IMR-90 (cell line): ENCODE measurements at regions not wholly inside any gene's neighbourhood (a gene's known extent, or its start where the extent isn't known, plus 50 kb on each side); places are given as distances from the start of the nearest gene placed in this dataset.

Experiments
- ATAC-seq: fragments of 200-7000 bp; cut with Tn5 transposase; 2 replicates; pipeline ENCODE4 v1.9.1; 2020; ENCODE audit warnings: low read depth, mild to moderate bottlenecking, moderate library complexity
- BruUV-seq: library from RNA; stranded (reverse); fragments of 400-500 nt; replicated peaks from 2 replicates; lab custom pipeline; 2021; lab: Mats Ljungman, UMichigan
- CTCF ChIA-PET: fragments of 300-600 bp; formaldehyde crosslinking; extraction: SDS; loops from one replicate; lab custom pipeline; 2021; ENCODE audit warnings: antibody characterized with exemption; lab: Yijun Ruan, JAX
- POLR2A ChIA-PET: fragments of 300-600 bp; sonication (Branson Sonifier 250); formaldehyde crosslinking; loops from one replicate; lab custom pipeline; 2022; ENCODE audit warnings: antibody characterized with exemption; ENCODE audit not compliant: unreplicated experiment; lab: Charles Lee
- DNase-seq: peaks from one replicate; pipeline ENCODE4 v3.0.0; 2013
- H2AFZ ChIP-seq: replicated peaks from 2 replicates; pipeline ENCODE3; 2013; ENCODE audit warnings: low read length, mild to moderate bottlenecking; ENCODE audit not compliant: poor library complexity
- H2AK5ac ChIP-seq: 2 replicates; pipeline ENCODE4 v1.6.1; 2013; ENCODE audit warnings: low read depth, low read length, inconsistent platforms
- H2AK9ac ChIP-seq: replicated peaks from 2 replicates; pipeline ENCODE3; 2013; ENCODE audit warnings: mild to moderate bottlenecking, low read depth, low read length, moderate library complexity; ENCODE audit not compliant: poor library complexity
- H2BK120ac ChIP-seq: 2 replicates; pipeline ENCODE4 v1.6.1; 2013; ENCODE audit warnings: low read depth, low read length, inconsistent platforms
- H2BK15ac ChIP-seq: 3 replicates; pipeline ENCODE4 v1.6.1; 2013; ENCODE audit warnings: low read depth, low read length, inconsistent platforms
- H2BK20ac ChIP-seq: 2 replicates; pipeline ENCODE4 v1.6.1; 2013; ENCODE audit warnings: low read depth, mild to moderate bottlenecking, inconsistent platforms, low read length, moderate library complexity
- H2BK5ac ChIP-seq: 2 replicates; pipeline ENCODE4 v1.6.1; 2013; ENCODE audit warnings: mild to moderate bottlenecking, low read depth, low read length, inconsistent platforms; ENCODE audit not compliant: poor library complexity, severe bottlenecking
- H3K14ac ChIP-seq: replicated peaks from 2 replicates; pipeline ENCODE4 v1.6.1; 2013; ENCODE audit warnings: low read depth, low read length, inconsistent platforms
- H3K18ac ChIP-seq: 2 replicates; pipeline ENCODE4 v1.6.1; 2013; ENCODE audit warnings: low read depth, low read length, control low read depth
- H3K23ac ChIP-seq: 2 replicates; pipeline ENCODE4 v1.6.1; 2013; ENCODE audit warnings: low read depth, low read length, inconsistent platforms
- H3K27ac ChIP-seq: 2 replicates; pipeline ENCODE4 v1.5.1; 2013; ENCODE audit warnings: mild to moderate bottlenecking, control low read depth, low read length; ENCODE audit not compliant: insufficient read depth
- H3K27me3 ChIP-seq: 2 replicates; pipeline ENCODE4 v1.6.1; 2013; ENCODE audit warnings: low read length; ENCODE audit not compliant: control insufficient read depth, insufficient read depth
- H3K36me3 ChIP-seq: 2 replicates; pipeline ENCODE4 v1.6.1; 2013; ENCODE audit warnings: low read length, mixed read lengths; ENCODE audit not compliant: control insufficient read depth, insufficient read depth
- H3K4ac ChIP-seq: 2 replicates; pipeline ENCODE4 v1.6.1; 2013; ENCODE audit warnings: low read depth, low read length, inconsistent platforms
- H3K4me1 ChIP-seq: 2 replicates; pipeline ENCODE4 v1.6.1; 2013; ENCODE audit warnings: low read length, mixed read lengths; ENCODE audit not compliant: control insufficient read depth, insufficient read depth
- H3K4me2 ChIP-seq: 2 replicates; pipeline ENCODE4 v1.6.1; 2013; ENCODE audit warnings: low read depth, mild to moderate bottlenecking, control low read depth, low read length, moderate library complexity
- H3K4me3 ChIP-seq: 2 replicates; pipeline ENCODE4 v1.5.1; 2013; ENCODE audit warnings: low read depth, mild to moderate bottlenecking, control low read depth, low read length, moderate library complexity; ENCODE audit not compliant: insufficient read depth
- H3K56ac ChIP-seq: 2 replicates; pipeline ENCODE4 v1.6.1; 2013; ENCODE audit warnings: low read length, inconsistent platforms; ENCODE audit not compliant: insufficient read depth; ENCODE audit errors: extremely low read depth
- H3K79me1 ChIP-seq, 2 experiments: 2 replicates each; pipeline ENCODE4 v1.6.1; 2013; ENCODE audit warnings: low read length in 2 of 2, inconsistent platforms in 1 of 2, low read depth in 1 of 2
- H3K9ac ChIP-seq: 2 replicates; pipeline ENCODE4 v1.6.1; 2013; ENCODE audit warnings: low read depth, low read length, control low read depth
- H3K9me1 ChIP-seq: 2 replicates; pipeline ENCODE4 v1.6.1; 2013; ENCODE audit warnings: low read length, inconsistent platforms; ENCODE audit not compliant: insufficient read depth
- H3K9me3 ChIP-seq: 2 replicates; pipeline ENCODE4 v1.6.1; 2013; ENCODE audit warnings: low read length; ENCODE audit not compliant: control insufficient read depth, insufficient read depth
- H4K20me1 ChIP-seq: 2 replicates; pipeline ENCODE4 v1.6.1; 2013; ENCODE audit warnings: low read length, inconsistent platforms; ENCODE audit not compliant: insufficient read depth
- H4K5ac ChIP-seq: 2 replicates; pipeline ENCODE4 v1.6.1; 2013; ENCODE audit warnings: mild to moderate bottlenecking, low read depth, low read length, control low read depth
- H4K8ac ChIP-seq, 2 experiments: 2 replicates each; pipeline ENCODE4 v1.6.1; 2013; ENCODE audit warnings: low read depth in 2 of 2, low read length in 2 of 2, control low read depth in 1 of 2, inconsistent platforms in 1 of 2
- H4K91ac ChIP-seq: 2 replicates; pipeline ENCODE4 v1.6.1; 2013; ENCODE audit warnings: low read depth, low read length, inconsistent platforms; ENCODE audit not compliant: insufficient read depth
- BHLHE40 ChIP-seq: fragments of 150-350 bp; IDR thresholded peaks from 2 replicates; pipeline ENCODE4 v1.6.1; 2016; ENCODE audit warnings: mild to moderate bottlenecking, low read depth, low read length
- CEBPB ChIP-seq: IDR thresholded peaks from 2 replicates; pipeline ENCODE4 v1.6.1; 2012; ENCODE audit warnings: low read depth, low read length, improper control_type of control experiment
- CHD1 ChIP-seq: IDR thresholded peaks from 2 replicates; pipeline ENCODE4 v1.6.1; 2012; ENCODE audit warnings: low read depth, low read length, improper control_type of control experiment
- ELK1 ChIP-seq: fragments of 150-350 bp; IDR thresholded peaks from 2 replicates; pipeline ENCODE4 v1.6.1; 2016; ENCODE audit warnings: low read depth, mild to moderate bottlenecking, low read length, moderate library complexity, borderline replicate concordance
- FOS ChIP-seq: fragments of 150-350 bp; IDR thresholded peaks from 2 replicates; pipeline ENCODE4 v1.6.1; 2016; ENCODE audit warnings: low read depth, low read length
- MAFK ChIP-seq: IDR thresholded peaks from 2 replicates; pipeline ENCODE4 v1.6.1; 2012; ENCODE audit warnings: low read depth, low read length, improper control_type of control experiment
- MAZ ChIP-seq: IDR thresholded peaks from 2 replicates; pipeline ENCODE4 v1.6.1; 2012; ENCODE audit warnings: low read depth, mild to moderate bottlenecking, low read length, improper control_type of control experiment, moderate library complexity, borderline replicate concordance
- MXI1 ChIP-seq: IDR thresholded peaks from 2 replicates; pipeline ENCODE4 v1.6.1; 2012; ENCODE audit warnings: low read depth, mild to moderate bottlenecking, low read length, moderate library complexity, borderline replicate concordance
- POLR2A ChIP-seq: IDR thresholded peaks from 2 replicates; pipeline ENCODE4 v1.6.1; 2012; ENCODE audit warnings: mild to moderate bottlenecking, low read depth, low read length
- RAD21 ChIP-seq: IDR thresholded peaks from 2 replicates; pipeline ENCODE4 v1.6.1; 2012; ENCODE audit warnings: low read length, improper control_type of control experiment
- RCOR1 ChIP-seq: IDR thresholded peaks from 2 replicates; pipeline ENCODE4 v1.6.1; 2012; ENCODE audit warnings: mild to moderate bottlenecking, low read length, improper control_type of control experiment; ENCODE audit not compliant: insufficient replicate concordance
- RFX5 ChIP-seq: IDR thresholded peaks from 2 replicates; pipeline ENCODE4 v1.8.0; 2012; ENCODE audit warnings: low read depth, mild to moderate bottlenecking, low read length, moderate library complexity
- SMC3 ChIP-seq: fragments of 150-350 bp; IDR thresholded peaks from 2 replicates; pipeline ENCODE4 v1.6.1; 2016; ENCODE audit warnings: low read depth, mild to moderate bottlenecking, antibody characterized with exemption, low read length, moderate library complexity
- WGBS, 2 experiments: methylation state at CpG; one replicate each; pipeline versions ENCODE4 v1.1.5 to v1.1.7; 2013; ENCODE audit warnings: missing lambda C conversion rate in 2 of 2; ENCODE audit not compliant: insufficient read length in 1 of 2; ENCODE audit errors: extremely low coverage in 2 of 2; 5-methylcytosine and 5-hydroxymethylcytosine counted together
- dilution Hi-C: fragments of 300-500 bp; cut with HindIII; formaldehyde crosslinking; loops from one replicate; pipeline ENCODE4 v1.14.3; 2018; ENCODE audit warnings: low sequenced_read_pairs; ENCODE audit not compliant: unreplicated experiment
- in situ Hi-C: fragments of 300-500 bp; cut with MboI; formaldehyde crosslinking; loops from 3 replicates; pipeline ENCODE4 v1.14.3; 2019; ENCODE audit warnings: low sequenced_read_pairs, inconsistent platforms, mixed read lengths
- intact Hi-C: fragments of 100-400 bp; cut with micrococcal nuclease; formaldehyde crosslinking; loops from 2 replicates; pipeline ENCODE4 v1.10.0; 2022
- TF ChIP-seq, protein P1 (sequence below): conservative IDR thresholded peaks from 2 replicates; pipeline ENCODE4 v1.5.1; 2012; ENCODE audit warnings: mild to moderate bottlenecking, low read depth, low read length, improper control_type of control experiment
- TF ChIP-seq, protein P2 (sequence below): fragments of 150-350 bp; IDR thresholded peaks from 2 replicates; pipeline ENCODE4 v1.6.1; 2017; ENCODE audit warnings: mild to moderate bottlenecking, antibody characterized with exemption, low read length, low read depth

- Histone ChIP-seq H3K56ac (no peak overlapping the region), H2AFZ (no peak overlapping the region), H4K20me1 (no peaks in the 10 kb centered on the region), H3K9me3 (no peaks in the 10 kb centered on the region), H4K91ac (no peak overlapping the region), H3K4ac (no peak overlapping the region), H3K9me1 (no peaks in the 10 kb centered on the region), H2BK15ac (no peak overlapping the region), H3K23ac (no peak overlapping the region), H3K18ac (no peak overlapping the region), H2BK20ac (no peak overlapping the region), H3K27me3 (no peaks in the 10 kb centered on the region), H3K79me1 (no peaks in the 10 kb centered on the region), H3K14ac (no peak overlapping the region), H4K8ac (no peak overlapping the region), H2BK5ac (no peak overlapping the region), H2BK120ac (no peak overlapping the region), H4K5ac (no peak overlapping the region), H2AK9ac (no peak overlapping the region), H3K27ac (no peak overlapping the region), H2AK5ac (no peak overlapping the region), H3K4me2 (no peak overlapping the region), H3K4me1 (no peaks in the 10 kb centered on the region), H3K36me3 (no peaks in the 10 kb centered on the region), H3K9ac (no peak overlapping the region), H3K4me3 (no peak overlapping the region)
- no peak for TF ChIP-seq POLR2A
- no peak for TF ChIP-seq RFX5
- TF ChIP-seq RAD21 = no peak
- no peak for TF ChIP-seq CEBPB
- TF ChIP-seq BHLHE40 = no peak
- TF ChIP-seq, protein P1, sequence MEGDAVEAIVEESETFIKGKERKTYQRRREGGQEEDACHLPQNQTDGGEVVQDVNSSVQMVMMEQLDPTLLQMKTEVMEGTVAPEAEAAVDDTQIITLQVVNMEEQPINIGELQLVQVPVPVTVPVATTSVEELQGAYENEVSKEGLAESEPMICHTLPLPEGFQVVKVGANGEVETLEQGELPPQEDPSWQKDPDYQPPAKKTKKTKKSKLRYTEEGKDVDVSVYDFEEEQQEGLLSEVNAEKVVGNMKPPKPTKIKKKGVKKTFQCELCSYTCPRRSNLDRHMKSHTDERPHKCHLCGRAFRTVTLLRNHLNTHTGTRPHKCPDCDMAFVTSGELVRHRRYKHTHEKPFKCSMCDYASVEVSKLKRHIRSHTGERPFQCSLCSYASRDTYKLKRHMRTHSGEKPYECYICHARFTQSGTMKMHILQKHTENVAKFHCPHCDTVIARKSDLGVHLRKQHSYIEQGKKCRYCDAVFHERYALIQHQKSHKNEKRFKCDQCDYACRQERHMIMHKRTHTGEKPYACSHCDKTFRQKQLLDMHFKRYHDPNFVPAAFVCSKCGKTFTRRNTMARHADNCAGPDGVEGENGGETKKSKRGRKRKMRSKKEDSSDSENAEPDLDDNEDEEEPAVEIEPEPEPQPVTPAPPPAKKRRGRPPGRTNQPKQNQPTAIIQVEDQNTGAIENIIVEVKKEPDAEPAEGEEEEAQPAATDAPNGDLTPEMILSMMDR = no peak
- TF ChIP-seq SMC3 = no peak
- TF ChIP-seq ELK1 = no peak
- no peak for TF ChIP-seq RCOR1
- no peak for TF ChIP-seq CHD1
- no peak for TF ChIP-seq FOS
- no peak for TF ChIP-seq MAZ
- no peak for TF ChIP-seq MAFK
- TF ChIP-seq, protein P2, sequence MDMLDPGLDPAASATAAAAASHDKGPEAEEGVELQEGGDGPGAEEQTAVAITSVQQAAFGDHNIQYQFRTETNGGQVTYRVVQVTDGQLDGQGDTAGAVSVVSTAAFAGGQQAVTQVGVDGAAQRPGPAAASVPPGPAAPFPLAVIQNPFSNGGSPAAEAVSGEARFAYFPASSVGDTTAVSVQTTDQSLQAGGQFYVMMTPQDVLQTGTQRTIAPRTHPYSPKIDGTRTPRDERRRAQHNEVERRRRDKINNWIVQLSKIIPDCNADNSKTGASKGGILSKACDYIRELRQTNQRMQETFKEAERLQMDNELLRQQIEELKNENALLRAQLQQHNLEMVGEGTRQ = no peak
- no peak for TF ChIP-seq MXI1
- ChIA-PET CTCF (no interaction called here), POLR2A (no interaction called here)
- intact Hi-C loops = no loop called here
- in situ Hi-C loops = no loop called here
- ATAC-seq = no peak
- no TSS peak for BruUV-seq
- peak; percentile 5 for DNase-seq
- dilution Hi-C loops = no loop called here
- no CpG with 5 or more reads among the region's 3 CpGs for WGBS, 2 experiments
Observed at GRCh38 chr20:26218301-26218700, 521.6 kb upstream of the ZNF337 start.
